WTC11 (cell line): ENCODE measurements at regions not wholly inside any gene's neighbourhood (a gene's known extent, or its start where the extent isn't known, plus 50 kb on each side); places are given as distances from the start of the nearest gene placed in this dataset.

Experiments used
- ATAC-seq: fragments of 200-7000 bp; cut with Tn5 transposase; 2 replicates; pipeline ENCODE4 v1.10.0; 2021; ENCODE audit warnings: mild to moderate bottlenecking, moderate library complexity
- CTCF ChIA-PET: fragments of 300-600 bp; sonication (Branson Sonifier 250); formaldehyde crosslinking; loops from one replicate; lab custom pipeline; 2021; ENCODE audit warnings: antibody characterized with exemption; lab: Charles Lee
- POLR2A ChIA-PET: fragments of 350-600 bp; sonication (Branson Sonifier 250); formaldehyde crosslinking; loops from one replicate; lab custom pipeline; 2021; ENCODE audit warnings: antibody characterized with exemption; lab: Charles Lee
- DNase-seq: peaks from one replicate; pipeline ENCODE4 v3.0.0; 2021; ENCODE audit warnings: low spot score
- H3K27ac Mint-ChIP-seq: 2 replicates; pipeline ENCODE4 v1.8.0; 2021; ENCODE audit warnings: mixed read lengths
- H3K27me3 Mint-ChIP-seq: 2 replicates; pipeline ENCODE4 v1.8.0; 2021; ENCODE audit warnings: low read depth, mild to moderate bottlenecking, moderate library complexity, mixed read lengths
- H3K36me3 Mint-ChIP-seq: 2 replicates; pipeline ENCODE4 v1.8.0; 2021; ENCODE audit warnings: mixed read lengths
- H3K4me1 Mint-ChIP-seq: 2 replicates; pipeline ENCODE4 v1.8.0; 2022; ENCODE audit warnings: mixed read lengths
- H3K4me3 Mint-ChIP-seq: 2 replicates; pipeline ENCODE4 v1.8.0; 2021; ENCODE audit warnings: mild to moderate bottlenecking, moderate library complexity, mixed read lengths
- H3K9me3 Mint-ChIP-seq: 2 replicates; pipeline ENCODE4 v1.8.0; 2021; ENCODE audit warnings: mixed read lengths
- AFF4 ChIP-seq: sonication (generic); formaldehyde crosslinking; IDR thresholded peaks from 2 replicates; pipeline ENCODE4 v1.8.1; 2023; ENCODE audit warnings: mild to moderate bottlenecking, missing genetic modification reagents, borderline replicate concordance
- CDX4 ChIP-seq: fragments of 250-450 bp; sonication (Bioruptor Pico); IDR thresholded peaks from 2 replicates; pipeline ENCODE4 v1.9.0; 2021; ENCODE audit warnings: moderate library complexity, mild to moderate bottlenecking, inconsistent platforms, borderline replicate concordance
- FOXJ3 ChIP-seq: sonication (generic); formaldehyde crosslinking; IDR thresholded peaks from 2 replicates; pipeline ENCODE4 v1.9.0; 2021; ENCODE audit warnings: missing genetic modification reagents, mild to moderate bottlenecking, borderline replicate concordance
- GRHL2 ChIP-seq: fragments of 250-450 bp; sonication (Bioruptor Pico); IDR thresholded peaks from 2 replicates; pipeline ENCODE4 v1.8.0; 2022; ENCODE audit warnings: mild to moderate bottlenecking, moderate library complexity; ENCODE audit not compliant: insufficient replicate concordance, severe bottlenecking
- GTF2I ChIP-seq: fragments of 250-450 bp; sonication (Bioruptor Pico); conservative IDR thresholded peaks from 2 replicates; pipeline ENCODE4 v1.4.0; 2021; ENCODE audit warnings: mild to moderate bottlenecking
- MLX ChIP-seq: sonication (generic); formaldehyde crosslinking; IDR thresholded peaks from 2 replicates; pipeline ENCODE4 v1.8.1; 2023; ENCODE audit warnings: mild to moderate bottlenecking, missing genetic modification reagents, moderate library complexity
- ZBTB21 ChIP-seq: sonication (generic); formaldehyde crosslinking; IDR thresholded peaks from 2 replicates; pipeline ENCODE4 v1.8.1; 2023; ENCODE audit warnings: mild to moderate bottlenecking, missing genetic modification reagents, borderline replicate concordance
- ZNF317 ChIP-seq: sonication (generic); formaldehyde crosslinking; IDR thresholded peaks from 2 replicates; pipeline ENCODE4 v1.8.1; 2023; ENCODE audit warnings: low read depth, mild to moderate bottlenecking, moderate library complexity, missing genetic modification reagents, borderline replicate concordance
- ZNF425 ChIP-seq: fragments of 250-450 bp; sonication (Bioruptor Pico); conservative IDR thresholded peaks from 2 replicates; pipeline ENCODE4 v1.9.0; 2021; ENCODE audit warnings: mild to moderate bottlenecking
- ZNF512 ChIP-seq: sonication (generic); formaldehyde crosslinking; IDR thresholded peaks from 2 replicates; pipeline ENCODE4 v1.8.1; 2022; ENCODE audit warnings: missing genetic modification reagents, borderline replicate concordance
- ZNF671 ChIP-seq: fragments of 250-450 bp; sonication (Bioruptor Pico); IDR thresholded peaks from 2 replicates; pipeline ENCODE4 v1.8.0; 2021; ENCODE audit warnings: mild to moderate bottlenecking
- ZSCAN18 ChIP-seq: fragments of 250-450 bp; sonication (Bioruptor Pico); IDR thresholded peaks from 2 replicates; pipeline ENCODE4 v2.1.2; 2022; ENCODE audit warnings: mild to moderate bottlenecking, moderate library complexity
- TF ChIP-seq, protein P1 (sequence below): fragments of 200-600 bp; IDR thresholded peaks from 2 replicates; pipeline ENCODE4 v1.8.0; 2022; ENCODE audit warnings: antibody characterized with exemption
- TF ChIP-seq, protein P2 (sequence below): sonication (generic); formaldehyde crosslinking; IDR thresholded peaks from 2 replicates; pipeline ENCODE4 v1.8.0; 2022; ENCODE audit warnings: mild to moderate bottlenecking, missing genetic modification reagents
- TF ChIP-seq, protein P3 (sequence below): fragments of 250-450 bp; sonication (Bioruptor Pico); IDR thresholded peaks from 2 replicates; pipeline ENCODE4 v1.8.0; 2021; ENCODE audit warnings: mild to moderate bottlenecking
- TF ChIP-seq, protein P4 (sequence below): sonication (generic); formaldehyde crosslinking; conservative IDR thresholded peaks from 2 replicates; pipeline ENCODE4 v1.8.1; 2022; ENCODE audit warnings: mild to moderate bottlenecking, missing genetic modification reagents
- TF ChIP-seq, protein P5 (sequence below): sonication (generic); formaldehyde crosslinking; IDR thresholded peaks from 2 replicates; pipeline ENCODE4 v1.8.0; 2022; ENCODE audit warnings: mild to moderate bottlenecking, missing genetic modification reagents

GRCh38 chr2:136375017-136375901 is 257.3 kb upstream of the CXCR4 start:
- Mint-ChIP-seq H3K27ac (no peak overlapping the region; the same call in 1 of the 2 replicates), H3K4me3 (no peak overlapping the region), H3K9me3 (no peaks in the 10 kb centered on the region), H3K36me3 (no peaks in the 10 kb centered on the region), H3K27me3 (no peaks in the 10 kb centered on the region), H3K4me1 (0 out of 2 replicates have a peak, but pooled peaks cover 5% of the 10 kb centered on the region)
- ATAC-seq = no peak
- ChIA-PET POLR2A (no interaction called here), CTCF (interaction anchor here (2.2 kb wide), 1 partner anchor 461 kb away, joined by 12 read pairs; no protein-coding TSS in a partner anchor)
- no peak for DNase-seq
- TF ChIP-seq, protein P1, sequence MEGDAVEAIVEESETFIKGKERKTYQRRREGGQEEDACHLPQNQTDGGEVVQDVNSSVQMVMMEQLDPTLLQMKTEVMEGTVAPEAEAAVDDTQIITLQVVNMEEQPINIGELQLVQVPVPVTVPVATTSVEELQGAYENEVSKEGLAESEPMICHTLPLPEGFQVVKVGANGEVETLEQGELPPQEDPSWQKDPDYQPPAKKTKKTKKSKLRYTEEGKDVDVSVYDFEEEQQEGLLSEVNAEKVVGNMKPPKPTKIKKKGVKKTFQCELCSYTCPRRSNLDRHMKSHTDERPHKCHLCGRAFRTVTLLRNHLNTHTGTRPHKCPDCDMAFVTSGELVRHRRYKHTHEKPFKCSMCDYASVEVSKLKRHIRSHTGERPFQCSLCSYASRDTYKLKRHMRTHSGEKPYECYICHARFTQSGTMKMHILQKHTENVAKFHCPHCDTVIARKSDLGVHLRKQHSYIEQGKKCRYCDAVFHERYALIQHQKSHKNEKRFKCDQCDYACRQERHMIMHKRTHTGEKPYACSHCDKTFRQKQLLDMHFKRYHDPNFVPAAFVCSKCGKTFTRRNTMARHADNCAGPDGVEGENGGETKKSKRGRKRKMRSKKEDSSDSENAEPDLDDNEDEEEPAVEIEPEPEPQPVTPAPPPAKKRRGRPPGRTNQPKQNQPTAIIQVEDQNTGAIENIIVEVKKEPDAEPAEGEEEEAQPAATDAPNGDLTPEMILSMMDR = no peak
- no peak for TF ChIP-seq ZNF317 (CRISPR knock-in tag)
- TF ChIP-seq ZNF425 (CRISPR knock-in tag) = no peak
- TF ChIP-seq ZNF671 (CRISPR knock-in tag) = no peak
- TF ChIP-seq, protein P2, sequence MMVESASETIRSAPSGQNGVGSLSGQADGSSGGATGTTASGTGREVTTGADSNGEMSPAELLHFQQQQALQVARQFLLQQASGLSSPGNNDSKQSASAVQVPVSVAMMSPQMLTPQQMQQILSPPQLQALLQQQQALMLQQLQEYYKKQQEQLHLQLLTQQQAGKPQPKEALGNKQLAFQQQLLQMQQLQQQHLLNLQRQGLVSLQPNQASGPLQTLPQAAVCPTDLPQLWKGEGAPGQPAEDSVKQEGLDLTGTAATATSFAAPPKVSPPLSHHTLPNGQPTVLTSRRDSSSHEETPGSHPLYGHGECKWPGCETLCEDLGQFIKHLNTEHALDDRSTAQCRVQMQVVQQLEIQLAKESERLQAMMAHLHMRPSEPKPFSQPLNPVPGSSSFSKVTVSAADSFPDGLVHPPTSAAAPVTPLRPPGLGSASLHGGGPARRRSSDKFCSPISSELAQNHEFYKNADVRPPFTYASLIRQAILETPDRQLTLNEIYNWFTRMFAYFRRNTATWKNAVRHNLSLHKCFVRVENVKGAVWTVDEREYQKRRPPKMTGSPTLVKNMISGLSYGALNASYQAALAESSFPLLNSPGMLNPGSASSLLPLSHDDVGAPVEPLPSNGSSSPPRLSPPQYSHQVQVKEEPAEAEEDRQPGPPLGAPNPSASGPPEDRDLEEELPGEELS (CRISPR knock-in tag) = no peak
- TF ChIP-seq, protein P3, sequence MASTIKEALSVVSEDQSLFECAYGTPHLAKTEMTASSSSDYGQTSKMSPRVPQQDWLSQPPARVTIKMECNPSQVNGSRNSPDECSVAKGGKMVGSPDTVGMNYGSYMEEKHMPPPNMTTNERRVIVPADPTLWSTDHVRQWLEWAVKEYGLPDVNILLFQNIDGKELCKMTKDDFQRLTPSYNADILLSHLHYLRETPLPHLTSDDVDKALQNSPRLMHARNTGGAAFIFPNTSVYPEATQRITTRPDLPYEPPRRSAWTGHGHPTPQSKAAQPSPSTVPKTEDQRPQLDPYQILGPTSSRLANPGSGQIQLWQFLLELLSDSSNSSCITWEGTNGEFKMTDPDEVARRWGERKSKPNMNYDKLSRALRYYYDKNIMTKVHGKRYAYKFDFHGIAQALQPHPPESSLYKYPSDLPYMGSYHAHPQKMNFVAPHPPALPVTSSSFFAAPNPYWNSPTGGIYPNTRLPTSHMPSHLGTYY = no peak
- no peak for TF ChIP-seq GRHL2 (CRISPR knock-in tag)
- TF ChIP-seq FOXJ3 = no peak
- TF ChIP-seq AFF4 = no peak
- TF ChIP-seq ZSCAN18 (CRISPR knock-in tag) = no peak
- no peak for TF ChIP-seq ZNF512 (CRISPR knock-in tag)
- TF ChIP-seq MLX (CRISPR knock-in tag) = no peak
- no peak for TF ChIP-seq CDX4 (CRISPR knock-in tag)
- TF ChIP-seq ZBTB21 = no peak
- no peak for TF ChIP-seq GTF2I (CRISPR knock-in tag)
- TF ChIP-seq, protein P4, sequence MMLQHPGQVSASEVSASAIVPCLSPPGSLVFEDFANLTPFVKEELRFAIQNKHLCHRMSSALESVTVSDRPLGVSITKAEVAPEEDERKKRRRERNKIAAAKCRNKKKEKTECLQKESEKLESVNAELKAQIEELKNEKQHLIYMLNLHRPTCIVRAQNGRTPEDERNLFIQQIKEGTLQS = no peak
- TF ChIP-seq, protein P5, sequence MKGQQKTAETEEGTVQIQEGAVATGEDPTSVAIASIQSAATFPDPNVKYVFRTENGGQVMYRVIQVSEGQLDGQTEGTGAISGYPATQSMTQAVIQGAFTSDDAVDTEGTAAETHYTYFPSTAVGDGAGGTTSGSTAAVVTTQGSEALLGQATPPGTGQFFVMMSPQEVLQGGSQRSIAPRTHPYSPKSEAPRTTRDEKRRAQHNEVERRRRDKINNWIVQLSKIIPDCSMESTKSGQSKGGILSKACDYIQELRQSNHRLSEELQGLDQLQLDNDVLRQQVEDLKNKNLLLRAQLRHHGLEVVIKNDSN (CRISPR knock-in tag) = no peak
